ENCODE measurements at regions not wholly inside any gene's neighbourhood (a gene's known extent, or its start where the extent isn't known, plus 50 kb on each side); places are given as distances from the start of the nearest gene placed in this dataset.
A peak's percentile ranks its signal among the peaks of the same experiment; 100 is the strongest.

DNA sequence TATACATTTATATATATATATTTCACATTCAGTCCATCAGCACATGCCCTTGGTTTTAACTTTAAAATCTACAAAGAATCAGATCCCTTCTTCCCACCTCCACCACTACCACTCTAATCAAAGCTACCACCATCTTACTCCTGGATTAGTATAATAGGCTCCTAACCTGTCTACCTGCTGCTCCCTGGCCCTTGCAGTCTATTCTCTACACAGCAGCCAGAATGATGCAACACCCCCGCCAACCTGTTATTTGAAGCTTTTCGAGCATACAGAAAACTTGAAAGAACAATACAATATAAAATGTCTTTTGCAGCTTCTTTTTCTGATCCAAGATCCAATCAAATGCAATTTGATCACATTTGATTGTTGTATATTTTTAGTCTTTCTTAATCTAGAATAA is 165.9 kb upstream of the HMGA2 start:
- TF ChIP-seq, protein P1, sequence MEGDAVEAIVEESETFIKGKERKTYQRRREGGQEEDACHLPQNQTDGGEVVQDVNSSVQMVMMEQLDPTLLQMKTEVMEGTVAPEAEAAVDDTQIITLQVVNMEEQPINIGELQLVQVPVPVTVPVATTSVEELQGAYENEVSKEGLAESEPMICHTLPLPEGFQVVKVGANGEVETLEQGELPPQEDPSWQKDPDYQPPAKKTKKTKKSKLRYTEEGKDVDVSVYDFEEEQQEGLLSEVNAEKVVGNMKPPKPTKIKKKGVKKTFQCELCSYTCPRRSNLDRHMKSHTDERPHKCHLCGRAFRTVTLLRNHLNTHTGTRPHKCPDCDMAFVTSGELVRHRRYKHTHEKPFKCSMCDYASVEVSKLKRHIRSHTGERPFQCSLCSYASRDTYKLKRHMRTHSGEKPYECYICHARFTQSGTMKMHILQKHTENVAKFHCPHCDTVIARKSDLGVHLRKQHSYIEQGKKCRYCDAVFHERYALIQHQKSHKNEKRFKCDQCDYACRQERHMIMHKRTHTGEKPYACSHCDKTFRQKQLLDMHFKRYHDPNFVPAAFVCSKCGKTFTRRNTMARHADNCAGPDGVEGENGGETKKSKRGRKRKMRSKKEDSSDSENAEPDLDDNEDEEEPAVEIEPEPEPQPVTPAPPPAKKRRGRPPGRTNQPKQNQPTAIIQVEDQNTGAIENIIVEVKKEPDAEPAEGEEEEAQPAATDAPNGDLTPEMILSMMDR (IDR thresholded peaks at IDR 0.05; ENCODE audit: insufficient read depth, low read depth, low read length), result no peak
- no peak for DNase-seq (ENCODE audit: low read depth)
- no peak overlapping the region for H3K4me3 ChIP-seq (ENCODE audit: low read depth, low read length)

GRCh38 chr12:65659681-65660080 is 164.6 kb upstream of the HMGA2 start:
- TF ChIP-seq, protein P1 (IDR thresholded peaks at IDR 0.05; ENCODE audit: insufficient read depth, low read depth, low read length), result no peak
- H3K4me3 ChIP-seq (ENCODE audit: low read depth, low read length), result no peak overlapping the region
- no peak for DNase-seq (ENCODE audit: low read depth)

GRCh38 chr12:65660096-65660495 is 164.2 kb upstream of the HMGA2 start:
- TF ChIP-seq, protein P1 (IDR thresholded peaks at IDR 0.05; ENCODE audit: insufficient read depth, low read depth, low read length), result no peak
- H3K4me3 ChIP-seq (ENCODE audit: low read depth, low read length), result no peak overlapping the region
- DNase-seq (ENCODE audit: low read depth), result no peak

GRCh38 chr12:65660836-65661235 is 163.4 kb upstream of the HMGA2 start:
- TF ChIP-seq, protein P1 (IDR thresholded peaks at IDR 0.05; ENCODE audit: insufficient read depth, low read depth, low read length), result no peak
- no peak for DNase-seq (ENCODE audit: low read depth)
- no peak overlapping the region for H3K4me3 ChIP-seq (ENCODE audit: low read depth, low read length)

DNA sequence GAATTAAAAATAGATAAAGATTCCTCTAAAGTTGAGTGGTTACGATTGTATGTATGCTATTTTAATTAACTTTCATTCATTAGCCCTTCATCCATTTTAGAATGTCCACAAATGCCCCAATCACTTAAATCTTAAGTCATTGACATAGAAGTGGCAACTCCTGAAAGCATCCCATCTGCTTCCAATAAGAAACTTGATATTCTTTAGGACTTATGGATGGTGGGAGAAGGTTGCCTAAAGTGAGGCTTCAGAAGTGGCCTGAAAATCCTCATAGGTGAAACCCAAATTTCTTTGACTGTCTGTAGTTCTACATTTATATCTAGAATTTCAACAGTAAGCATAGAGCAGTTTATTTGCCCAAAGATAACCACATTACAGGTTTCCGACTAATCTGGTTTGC is 161.7 kb upstream of the HMGA2 start:
- TF ChIP-seq, protein P1 (IDR thresholded peaks at IDR 0.05; ENCODE audit: insufficient read depth, low read depth, low read length), result no peak
- no peak for DNase-seq (ENCODE audit: low read depth)
- H3K4me3 ChIP-seq (ENCODE audit: low read depth, low read length), result no peak overlapping the region

- H3K4me3 ChIP-seq (ENCODE audit: low read depth, low read length), result no peak overlapping the region
- TF ChIP-seq, protein P1 (IDR thresholded peaks at IDR 0.05; ENCODE audit: insufficient read depth, low read depth, low read length), result no peak
- no peak for DNase-seq (ENCODE audit: low read depth)
Observed at GRCh38 chr12:65663097-65663496, 161.2 kb upstream of the HMGA2 start.

- DNase-seq (ENCODE audit: low read depth), result peak; percentile 75
Observed at GRCh38 chr12:65663648-65664047, 160.6 kb upstream of the HMGA2 start.

More at GRCh38 chr12:65663648-65664047, 160.6 kb upstream of the HMGA2 start:
- TF ChIP-seq, protein P1 (IDR thresholded peaks at IDR 0.05; ENCODE audit: insufficient read depth, low read depth, low read length), result no peak
- no peak overlapping the region for H3K4me3 ChIP-seq (ENCODE audit: low read depth, low read length)
